H1 (cell line): ENCODE measurements at regions not wholly inside any gene's neighbourhood (a gene's known extent, or its start where the extent isn't known, plus 50 kb on each side); places are given as distances from the start of the nearest gene placed in this dataset.
"Not testable (repeated sequence)": the region's sequence is repeated elsewhere in the genome, so short reads cannot be mapped to it uniquely, and the experiment has no call there.

Experiments used
- EGR1 ChIP-seq: IDR thresholded peaks from 2 replicates; pipeline ENCODE4 v1.6.1; 2011; ENCODE audit warnings: low read depth, low read length, borderline replicate concordance
- EZH2 ChIP-seq: fragments of 200-600 bp; sonication (generic); IDR thresholded peaks from 2 replicates; pipeline ENCODE4 v1.7.1; 2012; ENCODE audit warnings: low read depth, mild to moderate bottlenecking, moderate library complexity, low read length, inconsistent platforms; ENCODE audit not compliant: severe bottlenecking
- GABPA ChIP-seq: IDR thresholded peaks from 2 replicates; pipeline ENCODE4 v1.6.1; 2011; ENCODE audit warnings: mild to moderate bottlenecking, low read length, moderate library complexity, borderline replicate concordance; ENCODE audit not compliant: insufficient read depth
- JUN ChIP-seq: IDR thresholded peaks from 2 replicates; pipeline ENCODE4 v1.6.1; 2011; ENCODE audit warnings: low read depth, mild to moderate bottlenecking, improper control_type of control experiment, low read length
- JUND ChIP-seq: IDR thresholded peaks from 2 replicates; pipeline ENCODE4 v1.6.1; 2011; ENCODE audit warnings: mild to moderate bottlenecking, improper control_type of control experiment, low read length
- POLR2A ChIP-seq, 2 experiments: IDR thresholded peaks; 1 replicate in 1 of 2; 2 replicates in 1 of 2; pipeline ENCODE4 v1.6.1; 2011; ENCODE audit warnings: low read depth in 2 of 2, low read length in 2 of 2, mild to moderate bottlenecking in 2 of 2; ENCODE audit errors: control extremely low read depth in 1 of 2
- POLR2AphosphoS5 ChIP-seq: IDR thresholded peaks from 2 replicates; pipeline ENCODE4 v1.6.1; 2011; ENCODE audit warnings: low read depth, low read length
- RXRA ChIP-seq: IDR thresholded peaks from 2 replicates; pipeline ENCODE4 v1.6.1; 2011; ENCODE audit warnings: low read depth, mild to moderate bottlenecking, low read length, moderate library complexity; ENCODE audit not compliant: insufficient read depth
- SP1 ChIP-seq: IDR thresholded peaks from 2 replicates; pipeline ENCODE4 v1.6.1; 2011; ENCODE audit warnings: low read depth, low read length
- TEAD4 ChIP-seq: IDR thresholded peaks from 2 replicates; pipeline ENCODE4 v1.6.1; 2012; ENCODE audit warnings: low read depth, low read length, inconsistent platforms, mixed read lengths
- ZNF274 ChIP-seq: IDR thresholded peaks from 2 replicates; pipeline ENCODE4 v1.7.0; 2012; ENCODE audit warnings: low read length, borderline replicate concordance; ENCODE audit errors: extremely low read depth
- TF ChIP-seq, protein P1 (sequence below): IDR thresholded peaks from 2 replicates; pipeline ENCODE4 v1.6.1; 2011; ENCODE audit warnings: low read length, improper control_type of control experiment
- TF ChIP-seq, protein P2 (sequence below), 3 experiments: IDR thresholded peaks; 1 replicate in 2 of 3; 2 replicates in 1 of 3; pipeline versions ENCODE4 v1.5.1 to v1.6.1; 2011; ENCODE audit warnings: low read length in 3 of 3, mild to moderate bottlenecking in 3 of 3, inconsistent platforms in 2 of 3, low read depth in 1 of 3, moderate library complexity in 1 of 3; ENCODE audit not compliant: insufficient read depth in 1 of 3; ENCODE audit errors: control extremely low read depth in 1 of 3

DNA sequence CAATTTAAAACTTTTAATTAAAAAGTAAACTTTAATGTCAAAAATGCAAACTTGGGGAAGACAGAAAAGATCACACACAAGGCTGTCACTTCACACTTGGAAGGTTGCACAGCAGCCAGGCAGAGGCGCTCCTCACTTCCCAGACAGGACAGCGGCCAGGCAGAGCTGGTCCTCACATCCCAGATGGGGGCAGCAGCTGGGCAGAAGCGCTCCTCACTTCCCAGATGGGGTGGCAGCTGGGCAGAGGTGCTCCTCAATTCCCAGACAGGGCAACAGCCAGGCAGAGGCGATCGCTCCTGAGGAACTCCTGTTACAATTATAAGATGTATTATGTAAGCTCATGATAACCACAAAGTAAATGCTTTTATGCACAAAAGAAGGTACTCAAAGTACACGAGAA lies 1181.1 kb downstream of the SLITRK5 start:
- TF ChIP-seq SP1; JUN; POLR2A (IDR thresholded peaks at IDR 0.05; ENCODE audit: control extremely low read depth in 1 of 2, low read depth in 2 of 2, low read length in 2 of 2); POLR2AphosphoS5; GABPA; ZNF274; RXRA; TEAD4; EZH2; EGR1; JUND: not testable (repeated sequence)
- TF ChIP-seq, protein P1, sequence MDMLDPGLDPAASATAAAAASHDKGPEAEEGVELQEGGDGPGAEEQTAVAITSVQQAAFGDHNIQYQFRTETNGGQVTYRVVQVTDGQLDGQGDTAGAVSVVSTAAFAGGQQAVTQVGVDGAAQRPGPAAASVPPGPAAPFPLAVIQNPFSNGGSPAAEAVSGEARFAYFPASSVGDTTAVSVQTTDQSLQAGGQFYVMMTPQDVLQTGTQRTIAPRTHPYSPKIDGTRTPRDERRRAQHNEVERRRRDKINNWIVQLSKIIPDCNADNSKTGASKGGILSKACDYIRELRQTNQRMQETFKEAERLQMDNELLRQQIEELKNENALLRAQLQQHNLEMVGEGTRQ, result not testable (repeated sequence)
- TF ChIP-seq, protein P2, sequence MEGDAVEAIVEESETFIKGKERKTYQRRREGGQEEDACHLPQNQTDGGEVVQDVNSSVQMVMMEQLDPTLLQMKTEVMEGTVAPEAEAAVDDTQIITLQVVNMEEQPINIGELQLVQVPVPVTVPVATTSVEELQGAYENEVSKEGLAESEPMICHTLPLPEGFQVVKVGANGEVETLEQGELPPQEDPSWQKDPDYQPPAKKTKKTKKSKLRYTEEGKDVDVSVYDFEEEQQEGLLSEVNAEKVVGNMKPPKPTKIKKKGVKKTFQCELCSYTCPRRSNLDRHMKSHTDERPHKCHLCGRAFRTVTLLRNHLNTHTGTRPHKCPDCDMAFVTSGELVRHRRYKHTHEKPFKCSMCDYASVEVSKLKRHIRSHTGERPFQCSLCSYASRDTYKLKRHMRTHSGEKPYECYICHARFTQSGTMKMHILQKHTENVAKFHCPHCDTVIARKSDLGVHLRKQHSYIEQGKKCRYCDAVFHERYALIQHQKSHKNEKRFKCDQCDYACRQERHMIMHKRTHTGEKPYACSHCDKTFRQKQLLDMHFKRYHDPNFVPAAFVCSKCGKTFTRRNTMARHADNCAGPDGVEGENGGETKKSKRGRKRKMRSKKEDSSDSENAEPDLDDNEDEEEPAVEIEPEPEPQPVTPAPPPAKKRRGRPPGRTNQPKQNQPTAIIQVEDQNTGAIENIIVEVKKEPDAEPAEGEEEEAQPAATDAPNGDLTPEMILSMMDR (IDR thresholded peaks at IDR 0.05; ENCODE audit: control extremely low read depth in 1 of 3, insufficient read depth in 1 of 3, low read depth in 1 of 3, low read length in 3 of 3), result not testable (repeated sequence)
